Natural killer cell (primary cell): ENCODE measurements at regions not wholly inside any gene's neighbourhood (a gene's known extent, or its start where the extent isn't known, plus 50 kb on each side); places are given as distances from the start of the nearest gene placed in this dataset.

ENCODE experiments used
- ATAC-seq, 3 donors: fragments of 150-1000 bp in 2 of 3; fragments of 200-7000 bp in 1 of 3; cut with Tn5 transposase; 1 replicate in 1 of 3; 2 replicates in 2 of 3; pipeline ENCODE4 v1.10.0; 2021; ENCODE audit warnings: mild to moderate bottlenecking in 2 of 3, moderate library complexity in 2 of 3
- DNase-seq, 2 donors: peaks; one replicate each; pipeline versions ENCODE4 v3.0.0 to v3.0.0-alpha.2; 2013 to 2021; ENCODE audit warnings: mixed read lengths in 1 of 2
- H3K27ac ChIP-seq: one replicate; pipeline ENCODE4 v1.5.1; 2013; ENCODE audit warnings: mild to moderate bottlenecking, low read length
- H3K27me3 ChIP-seq: one replicate; pipeline ENCODE4 v1.6.1; 2013; ENCODE audit warnings: low read length; ENCODE audit not compliant: control insufficient read depth, insufficient read depth
- H3K36me3 ChIP-seq: one replicate; pipeline ENCODE4 v1.6.1; 2013; ENCODE audit warnings: low read length; ENCODE audit not compliant: control insufficient read depth, insufficient read depth
- H3K4me1 ChIP-seq: one replicate; pipeline ENCODE4 v1.6.1; 2013; ENCODE audit warnings: low read length; ENCODE audit not compliant: control insufficient read depth, insufficient read depth
- H3K4me3 ChIP-seq: one replicate; pipeline ENCODE4 v1.5.1; 2013; ENCODE audit warnings: low read length
- H3K9me3 ChIP-seq: one replicate; pipeline ENCODE4 v1.6.1; 2013; ENCODE audit warnings: low read length; ENCODE audit not compliant: control insufficient read depth, insufficient read depth
- H3K27ac Mint-ChIP-seq, 2 donors: one replicate each; pipeline ENCODE4 v1.8.0; 2022; ENCODE audit warnings: mild to moderate bottlenecking in 2 of 2, mixed read lengths in 2 of 2, moderate library complexity in 1 of 2
- H3K27me3 Mint-ChIP-seq, 2 donors: one replicate each; pipeline ENCODE4 v1.8.0; 2022; ENCODE audit warnings: low read depth in 2 of 2, mixed read lengths in 2 of 2
- H3K36me3 Mint-ChIP-seq: one replicate; pipeline ENCODE4 v1.8.0; 2022; ENCODE audit warnings: mixed read lengths
- H3K4me1 Mint-ChIP-seq, 2 donors: one replicate each; pipeline ENCODE4 v1.8.0; 2022; ENCODE audit warnings: mixed read lengths in 2 of 2
- H3K4me3 Mint-ChIP-seq: one replicate; pipeline ENCODE4 v1.8.0; 2022; ENCODE audit warnings: mild to moderate bottlenecking, moderate library complexity, mixed read lengths
- H3K9me3 Mint-ChIP-seq, 2 donors: one replicate each; pipeline ENCODE4 v1.8.0; 2022; ENCODE audit warnings: mixed read lengths in 2 of 2
- CTCF ChIP-seq: fragments of 200-600 bp; IDR thresholded peaks from one replicate; pipeline ENCODE4 v1.8.0; 2022; ENCODE audit warnings: antibody characterized with exemption
- WGBS: methylation state at CpG from one replicate; pipeline ENCODE4 v1.1.7; 2013; ENCODE audit warnings: missing lambda C conversion rate; ENCODE audit not compliant: insufficient coverage; 5-methylcytosine and 5-hydroxymethylcytosine counted together
- intact Hi-C: fragments of 100-400 bp; cut with micrococcal nuclease; formaldehyde crosslinking; loops from one replicate; pipeline ENCODE4 v1.14.2; 2022

DNA sequence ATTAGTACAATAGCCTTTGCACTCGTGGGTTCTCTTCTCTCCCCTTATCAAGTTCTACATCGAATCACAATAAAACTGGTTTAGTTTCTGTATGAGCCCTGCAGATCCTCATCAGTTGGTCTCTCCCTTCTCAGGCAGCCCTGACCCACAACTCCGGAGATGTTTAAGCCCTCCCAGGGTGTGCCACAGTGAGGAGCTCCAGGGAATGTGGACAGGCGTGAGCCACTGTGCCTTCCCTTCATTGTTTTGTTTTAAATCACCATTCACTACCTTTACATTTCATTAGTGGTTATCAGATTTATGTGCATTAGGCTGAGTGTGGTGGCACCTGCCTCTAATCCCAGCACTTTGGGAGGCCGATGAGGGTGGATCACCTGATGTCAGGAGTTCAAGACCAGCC, 133.2 kb downstream of the LARP7 start:
- WGBS, result 70% methylated on average over 5 of the region's 5 CpGs
- no peak for TF ChIP-seq CTCF

DNA sequence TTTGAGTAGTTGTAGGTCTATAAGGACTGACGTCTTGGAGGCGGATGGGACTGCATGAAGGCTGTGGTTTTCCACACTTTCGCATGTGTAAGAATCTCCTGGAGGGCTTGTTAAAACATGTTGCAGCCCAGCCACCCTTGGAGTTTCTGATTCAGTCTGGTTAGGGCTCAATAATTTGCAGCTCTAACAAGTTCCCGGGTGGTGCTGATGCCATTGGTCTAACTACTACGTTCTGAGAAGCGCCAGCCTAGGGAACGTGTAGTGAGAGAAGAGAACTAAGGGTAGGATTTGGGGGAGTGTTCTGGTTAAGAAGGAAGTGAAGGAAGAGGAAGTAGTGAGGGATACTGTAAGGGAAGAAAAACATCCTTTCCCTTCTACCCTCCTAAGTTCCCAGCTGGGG, 138.9 kb downstream of the LARP7 start:
- no peaks in the 10 kb centered on the region for H3K36me3 Mint-ChIP-seq
- no peaks in the 10 kb centered on the region for H3K27me3 Mint-ChIP-seq
- Histone ChIP-seq H3K4me3 (no peak overlapping the region), H3K27ac (no peak overlapping the region), H3K9me3 (no peaks in the 10 kb centered on the region), H3K36me3 (no peaks in the 10 kb centered on the region), H3K27me3 (no peaks in the 10 kb centered on the region), H3K4me1 (no peaks in the 10 kb centered on the region)
- no peak for TF ChIP-seq CTCF
- ATAC-seq (no peak), DNase-seq (no peak)
- no peaks in the 10 kb centered on the region for H3K4me1 Mint-ChIP-seq
- no peaks in the 10 kb centered on the region for H3K9me3 Mint-ChIP-seq
- no peak overlapping the region for H3K4me3 Mint-ChIP-seq
- intact Hi-C loops, result no loop called here
- H3K27ac Mint-ChIP-seq, result no peak overlapping the region
- 82% methylated on average over 7 of the region's 7 CpGs for WGBS

More for the DNA sequence above, 133.2 kb downstream of the LARP7 start:
- no peak overlapping the region for H3K27ac ChIP-seq
- no peak overlapping the region for H3K4me3 ChIP-seq
- H3K4me3 Mint-ChIP-seq, result no peak overlapping the region
- ATAC-seq (no peak), DNase-seq (no peak)
- H3K36me3 Mint-ChIP-seq, result no peaks in the 10 kb centered on the region
- H3K9me3 Mint-ChIP-seq, result no peaks in the 10 kb centered on the region
- H3K27me3 ChIP-seq, result no peaks in the 10 kb centered on the region
- no peak overlapping the region for H3K27ac Mint-ChIP-seq
- no peaks in the 10 kb centered on the region for H3K4me1 Mint-ChIP-seq
- H3K36me3 ChIP-seq, result no peaks in the 10 kb centered on the region
- intact Hi-C loops, result no loop called here
- peaks cover 0 to 2% of the 10 kb centered on the region in 2 donors for H3K27me3 Mint-ChIP-seq
- H3K4me1 ChIP-seq, result no peaks in the 10 kb centered on the region
- no peaks in the 10 kb centered on the region for H3K9me3 ChIP-seq

- no peak for TF ChIP-seq CTCF
- no peak for DNase-seq
- ATAC-seq, result no peak
- Mint-ChIP-seq H3K4me1 (no peaks in the 10 kb centered on the region), H3K27ac (no peak overlapping the region), H3K36me3 (no peaks in the 10 kb centered on the region), H3K27me3 (no peaks in the 10 kb centered on the region), H3K9me3 (no peaks in the 10 kb centered on the region), H3K4me3 (no peak overlapping the region)
- no peaks in the 10 kb centered on the region for H3K36me3 ChIP-seq
- H3K4me3 ChIP-seq, result no peak overlapping the region
- H3K27ac ChIP-seq, result no peak overlapping the region
- H3K27me3 ChIP-seq, result no peaks in the 10 kb centered on the region
- intact Hi-C loops, result no loop called here
- H3K9me3 ChIP-seq, result no peaks in the 10 kb centered on the region
- no peaks in the 10 kb centered on the region for H3K4me1 ChIP-seq
- WGBS, result 100% methylated on average over 1 of the region's 1 CpG
Measured at GRCh38 chr4:112776535-112776934, 139.6 kb downstream of the LARP7 start.

- WGBS, result 84% methylated on average over 7 of the region's 7 CpGs
- TF ChIP-seq CTCF, result no peak
- H3K36me3 Mint-ChIP-seq, result no peaks in the 10 kb centered on the region
- DNase-seq, result no peak
- Histone ChIP-seq H3K4me1 (no peaks in the 10 kb centered on the region), H3K27ac (no peak overlapping the region), H3K9me3 (no peaks in the 10 kb centered on the region), H3K27me3 (no peaks in the 10 kb centered on the region), H3K4me3 (no peak overlapping the region), H3K36me3 (no peaks in the 10 kb centered on the region)
- no peaks in the 10 kb centered on the region for H3K9me3 Mint-ChIP-seq
- no peak overlapping the region for H3K4me3 Mint-ChIP-seq
- intact Hi-C loops, result no loop called here
- no peaks in the 10 kb centered on the region for H3K4me1 Mint-ChIP-seq
- no peak overlapping the region for H3K27ac Mint-ChIP-seq
- no peaks in the 10 kb centered on the region for H3K27me3 Mint-ChIP-seq
- no peak for ATAC-seq
Measured at GRCh38 chr4:112778520-112778919, 141.6 kb downstream of the LARP7 start.
